T-helper 17 cell (primary cell): ENCODE measurements at regions not wholly inside any gene's neighbourhood (a gene's known extent, or its start where the extent isn't known, plus 50 kb on each side); places are given as distances from the start of the nearest gene placed in this dataset.
"Not testable (repeated sequence)": the region's sequence is repeated elsewhere in the genome, so short reads cannot be mapped to it uniquely, and the experiment has no call there.

ENCODE experiments used
- ATAC-seq: fragments of 150-1000 bp; cut with Tn5 transposase; 2 replicates; pipeline ENCODE4 v1.10.0; 2021; ENCODE audit warnings: mild to moderate bottlenecking, moderate library complexity
- DNase-seq, 3 donors: peaks; one replicate each; pipeline versions ENCODE4 v3.0.0 to v3.0.0-alpha.2; 2020 to 2021
- H3K9me3 ChIP-seq: one replicate; pipeline ENCODE4 v1.7.0; 2013; ENCODE audit warnings: low read length, mild to moderate bottlenecking; ENCODE audit not compliant: control insufficient read depth, poor library complexity, severe bottlenecking
- H3K27ac Mint-ChIP-seq: one replicate; pipeline ENCODE4 v1.8.0; 2022; ENCODE audit warnings: mild to moderate bottlenecking, moderate library complexity, mixed read lengths
- H3K27me3 Mint-ChIP-seq: one replicate; pipeline ENCODE4 v1.8.0; 2022; ENCODE audit warnings: mixed read lengths
- H3K36me3 Mint-ChIP-seq: one replicate; pipeline ENCODE4 v1.8.0; 2022; ENCODE audit warnings: low read depth, mixed read lengths
- H3K4me1 Mint-ChIP-seq: one replicate; pipeline ENCODE4 v1.8.0; 2022; ENCODE audit warnings: mild to moderate bottlenecking, mixed read lengths
- H3K4me3 Mint-ChIP-seq: one replicate; pipeline ENCODE4 v1.8.0; 2022; ENCODE audit warnings: mild to moderate bottlenecking, moderate library complexity, mixed read lengths

GRCh38 chr2:129924115-129924514 lies 55.4 kb upstream of the RAB6C start:
- not testable (repeated sequence) for ATAC-seq, H3K27ac Mint-ChIP-seq, H3K36me3 Mint-ChIP-seq, DNase-seq, H3K4me1 Mint-ChIP-seq, H3K9me3 ChIP-seq, H3K4me3 Mint-ChIP-seq
- peaks cover 58% of the 10 kb centered on the region for H3K27me3 Mint-ChIP-seq

- H3K4me1 Mint-ChIP-seq, result peaks cover 6% of the 10 kb centered on the region
- no peaks in the 10 kb centered on the region for H3K9me3 ChIP-seq
- no peak for ATAC-seq
- H3K4me3 Mint-ChIP-seq, result no peak overlapping the region
- H3K27ac Mint-ChIP-seq, result no peak overlapping the region
- H3K36me3 Mint-ChIP-seq, result peaks cover 6% of the 10 kb centered on the region
- DNase-seq, result no peak
- peaks cover 58% of the 10 kb centered on the region for H3K27me3 Mint-ChIP-seq
Measured at GRCh38 chr2:129925381-129925780, 54.1 kb upstream of the RAB6C start.

- H3K27ac Mint-ChIP-seq, result no peak overlapping the region
- peaks cover 6% of the 10 kb centered on the region for H3K4me1 Mint-ChIP-seq
- peaks cover 6% of the 10 kb centered on the region for H3K36me3 Mint-ChIP-seq
- no peak for ATAC-seq
- H3K9me3 ChIP-seq, result no peaks in the 10 kb centered on the region
- H3K4me3 Mint-ChIP-seq, result no peak overlapping the region
- DNase-seq, result no peak
- H3K27me3 Mint-ChIP-seq, result peaks cover 60% of the 10 kb centered on the region
Measured at GRCh38 chr2:129927696-129928095, 51.8 kb upstream of the RAB6C start.

GRCh38 chr2:129929321-129930290 lies 49.9 kb upstream of the RAB6C start:
- no peak for DNase-seq
- Mint-ChIP-seq H3K36me3 (peaks cover 9% of the 10 kb centered on the region), H3K27ac (no peak overlapping the region), H3K4me1 (peaks cover 3% of the 10 kb centered on the region), H3K27me3 (peaks cover 59% of the 10 kb centered on the region), H3K4me3 (no peak overlapping the region)
- no peak for ATAC-seq
- H3K9me3 ChIP-seq, result no peaks in the 10 kb centered on the region
